HepG2 (cell line): ENCODE measurements at regions not wholly inside any gene's neighbourhood (a gene's known extent, or its start where the extent isn't known, plus 50 kb on each side); places are given as distances from the start of the nearest gene placed in this dataset.

Experiments
- ATF3 ChIP-seq: sonication (generic); formaldehyde crosslinking; IDR thresholded peaks from 2 replicates; pipeline ENCODE4 v1.4.0; 2020; ENCODE audit warnings: missing genetic modification reagents
- HDAC1 ChIP-seq: sonication (generic); formaldehyde crosslinking; IDR thresholded peaks from 2 replicates; pipeline ENCODE4 v1.5.1; 2020; ENCODE audit warnings: mild to moderate bottlenecking, missing genetic modification reagents
- HOMEZ ChIP-seq: IDR thresholded peaks from 2 replicates; pipeline ENCODE4 v1.6.1; 2016; ENCODE audit warnings: low read depth
- MYC ChIP-seq: sonication (generic); formaldehyde crosslinking; IDR thresholded peaks from 2 replicates; pipeline ENCODE4 v1.9.0; 2021; ENCODE audit warnings: missing genetic modification reagents, borderline replicate concordance
- PAXIP1 ChIP-seq: sonication (generic); formaldehyde crosslinking; conservative IDR thresholded peaks from 2 replicates; pipeline ENCODE4 v1.4.0; 2020; ENCODE audit warnings: mild to moderate bottlenecking, missing genetic modification reagents, moderate library complexity
- PPARG ChIP-seq: conservative IDR thresholded peaks from 2 replicates; pipeline ENCODE4 v1.6.1; 2016; ENCODE audit warnings: missing biosample characterization, missing genetic modification reagents
- RCOR2 ChIP-seq: IDR thresholded peaks from 2 replicates; pipeline ENCODE4 v1.6.1; 2016; ENCODE audit warnings: missing biosample characterization, missing genetic modification reagents
- SAP130 ChIP-seq: IDR thresholded peaks from 2 replicates; pipeline ENCODE4 v1.6.1; 2016; ENCODE audit warnings: low read depth
- SMAD3 ChIP-seq: sonication (generic); formaldehyde crosslinking; IDR thresholded peaks from 2 replicates; pipeline ENCODE4 v1.4.0; 2020; ENCODE audit warnings: missing genetic modification reagents
- ZBTB39 ChIP-seq: sonication (generic); formaldehyde crosslinking; IDR thresholded peaks from 2 replicates; pipeline ENCODE4 v1.5.0; 2020; ENCODE audit warnings: missing genetic modification reagents
- ZGPAT ChIP-seq: IDR thresholded peaks from 2 replicates; pipeline ENCODE4 v1.6.1; 2016; ENCODE audit warnings: mild to moderate bottlenecking
- ZNF224 ChIP-seq: sonication (generic); formaldehyde crosslinking; IDR thresholded peaks from 2 replicates; pipeline ENCODE4 v1.5.0; 2020; ENCODE audit warnings: mild to moderate bottlenecking, missing genetic modification reagents
- ZNF264 ChIP-seq: sonication (generic); formaldehyde crosslinking; IDR thresholded peaks from 2 replicates; pipeline ENCODE4 v1.4.0; 2020; ENCODE audit warnings: missing genetic modification reagents
- ZNF317 ChIP-seq: sonication (generic); formaldehyde crosslinking; IDR thresholded peaks from 2 replicates; pipeline ENCODE4 v1.5.0; 2020; ENCODE audit warnings: mild to moderate bottlenecking, missing genetic modification reagents
- ZNF710 ChIP-seq: sonication (generic); formaldehyde crosslinking; IDR thresholded peaks from 2 replicates; pipeline ENCODE4 v1.5.0; 2020; ENCODE audit warnings: mild to moderate bottlenecking, missing genetic modification reagents, borderline replicate concordance
- ZNF766 ChIP-seq: sonication (generic); formaldehyde crosslinking; IDR thresholded peaks from 2 replicates; pipeline ENCODE4 v1.5.0; 2020; ENCODE audit warnings: missing genetic modification reagents, borderline replicate concordance

- TF ChIP-seq HOMEZ (CRISPR knock-in tag) = peak; percentile 97
- TF ChIP-seq ZNF224 (CRISPR knock-in tag) = peak; percentile 49; the same call in 1 of the 2 replicates
- 0 out of 2 replicates have a peak, but pooled peaks have one; percentile 26 for TF ChIP-seq RCOR2 (CRISPR knock-in tag)
- peak; percentile 26; the same call in 1 of the 2 replicates for TF ChIP-seq ZNF317 (CRISPR knock-in tag)
- peak; percentile 32; the same call in 1 of the 2 replicates for TF ChIP-seq PPARG (CRISPR knock-in tag)
- peak; percentile 31; the same call in 1 of the 2 replicates for TF ChIP-seq MYC (CRISPR knock-in tag)
- TF ChIP-seq ZNF766 (CRISPR knock-in tag) = 0 out of 2 replicates have a peak, but pooled peaks have one; percentile 35
- TF ChIP-seq ZNF264 (CRISPR knock-in tag) = peak; percentile 57; the same call in 1 of the 2 replicates
- TF ChIP-seq PAXIP1 (CRISPR knock-in tag) = peak; percentile 89
- TF ChIP-seq ZBTB39 = peak; percentile 47; the same call in 1 of the 2 replicates
- 0 out of 2 replicates have a peak, but pooled peaks have one; percentile 51 for TF ChIP-seq ZNF710 (CRISPR knock-in tag)
- peak; percentile 51 for TF ChIP-seq ZGPAT
- peak; percentile 72 for TF ChIP-seq ATF3 (CRISPR knock-in tag)
- peak; percentile 44; the same call in 1 of the 2 replicates for TF ChIP-seq HDAC1 (CRISPR knock-in tag)
- TF ChIP-seq SAP130 (CRISPR knock-in tag) = peak; percentile 40; the same call in 1 of the 2 replicates
- peak; percentile 45; the same call in 1 of the 2 replicates for TF ChIP-seq SMAD3
Measured at GRCh38 chr3:191741847-191742350, 280.9 kb downstream of the PYDC2 start (continued).
